Nephron (organoid): ENCODE measurements at regions not wholly inside any gene's neighbourhood (a gene's known extent, or its start where the extent isn't known, plus 50 kb on each side); places are given as distances from the start of the nearest gene placed in this dataset.
"Not testable (repeated sequence)": the region's sequence is repeated elsewhere in the genome, so short reads cannot be mapped to it uniquely, and the experiment has no call there.

Source experiments
- H3K27ac Mint-ChIP-seq, 3 experiments: 2 replicates each; pipeline ENCODE4 v1.8.0; 2020; ENCODE audit warnings: mixed read lengths in 3 of 3, mild to moderate bottlenecking in 2 of 3, moderate library complexity in 1 of 3
- H3K27me3 Mint-ChIP-seq: 2 replicates; pipeline ENCODE4 v1.8.0; 2021; ENCODE audit warnings: low read depth, mild to moderate bottlenecking, moderate library complexity, mixed read lengths
- H3K36me3 Mint-ChIP-seq: 2 replicates; pipeline ENCODE4 v1.8.0; 2020; ENCODE audit warnings: low read depth, mixed read lengths
- H3K4me1 Mint-ChIP-seq: 2 replicates; pipeline ENCODE4 v1.8.0; 2020; ENCODE audit warnings: mixed read lengths
- H3K4me3 Mint-ChIP-seq, 3 experiments: 2 replicates each; pipeline ENCODE4 v1.8.0; 2020; ENCODE audit warnings: mild to moderate bottlenecking in 3 of 3, mixed read lengths in 3 of 3, moderate library complexity in 2 of 3
- H3K9me3 Mint-ChIP-seq: 2 replicates; pipeline ENCODE4 v1.8.0; 2020; ENCODE audit warnings: mixed read lengths
- TF ChIP-seq, protein P1 (sequence below), 3 experiments: fragments of 200-600 bp; sonication (generic); IDR thresholded peaks; one replicate each; pipeline ENCODE4 v1.5.0; 2021; ENCODE audit warnings: antibody characterized with exemption in 3 of 3; ENCODE audit not compliant: unreplicated experiment in 3 of 3

GRCh38 chr7:68720697-68721096, 877.6 kb upstream of the AUTS2 start:
- peaks cover 9% of the 10 kb centered on the region for H3K9me3 Mint-ChIP-seq
- peaks cover 10% of the 10 kb centered on the region for H3K4me1 Mint-ChIP-seq
- no peak overlapping the region for H3K4me3 Mint-ChIP-seq
- H3K27me3 Mint-ChIP-seq: peaks cover 10% of the 10 kb centered on the region
- H3K36me3 Mint-ChIP-seq: no peaks in the 10 kb centered on the region
- H3K27ac Mint-ChIP-seq: no peak overlapping the region
- TF ChIP-seq, protein P1, sequence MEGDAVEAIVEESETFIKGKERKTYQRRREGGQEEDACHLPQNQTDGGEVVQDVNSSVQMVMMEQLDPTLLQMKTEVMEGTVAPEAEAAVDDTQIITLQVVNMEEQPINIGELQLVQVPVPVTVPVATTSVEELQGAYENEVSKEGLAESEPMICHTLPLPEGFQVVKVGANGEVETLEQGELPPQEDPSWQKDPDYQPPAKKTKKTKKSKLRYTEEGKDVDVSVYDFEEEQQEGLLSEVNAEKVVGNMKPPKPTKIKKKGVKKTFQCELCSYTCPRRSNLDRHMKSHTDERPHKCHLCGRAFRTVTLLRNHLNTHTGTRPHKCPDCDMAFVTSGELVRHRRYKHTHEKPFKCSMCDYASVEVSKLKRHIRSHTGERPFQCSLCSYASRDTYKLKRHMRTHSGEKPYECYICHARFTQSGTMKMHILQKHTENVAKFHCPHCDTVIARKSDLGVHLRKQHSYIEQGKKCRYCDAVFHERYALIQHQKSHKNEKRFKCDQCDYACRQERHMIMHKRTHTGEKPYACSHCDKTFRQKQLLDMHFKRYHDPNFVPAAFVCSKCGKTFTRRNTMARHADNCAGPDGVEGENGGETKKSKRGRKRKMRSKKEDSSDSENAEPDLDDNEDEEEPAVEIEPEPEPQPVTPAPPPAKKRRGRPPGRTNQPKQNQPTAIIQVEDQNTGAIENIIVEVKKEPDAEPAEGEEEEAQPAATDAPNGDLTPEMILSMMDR (IDR thresholded peaks at IDR 0.05; ENCODE audit: unreplicated experiment in 3 of 3): no peak

DNA sequence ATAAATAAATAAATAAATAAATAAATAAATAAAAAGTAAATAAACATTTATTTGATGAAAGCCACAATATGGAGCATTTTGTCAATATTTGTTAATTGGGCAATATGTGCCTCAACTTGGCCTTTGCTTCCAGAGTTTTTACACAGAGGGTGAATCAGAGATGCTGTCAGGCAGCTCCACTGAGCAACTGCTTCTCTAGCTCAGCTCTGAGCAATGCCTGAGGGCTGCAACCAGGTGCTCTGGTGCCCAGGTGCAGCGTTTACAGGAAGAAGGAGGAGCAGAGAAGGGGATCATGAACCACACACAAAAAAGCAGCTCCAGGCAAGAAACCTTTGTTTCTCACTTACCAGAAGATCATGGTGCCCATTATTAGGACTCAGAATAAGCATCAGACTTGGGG, 876.2 kb upstream of the AUTS2 start:
- no peak overlapping the region for H3K4me3 Mint-ChIP-seq
- no peaks in the 10 kb centered on the region for H3K36me3 Mint-ChIP-seq
- no peak overlapping the region for H3K27ac Mint-ChIP-seq
- TF ChIP-seq, protein P1 (IDR thresholded peaks at IDR 0.05; ENCODE audit: unreplicated experiment in 3 of 3): no peak
- H3K9me3 Mint-ChIP-seq: peaks cover 9% of the 10 kb centered on the region
- peaks cover 22% of the 10 kb centered on the region for H3K27me3 Mint-ChIP-seq
- peaks cover 10% of the 10 kb centered on the region for H3K4me1 Mint-ChIP-seq

DNA sequence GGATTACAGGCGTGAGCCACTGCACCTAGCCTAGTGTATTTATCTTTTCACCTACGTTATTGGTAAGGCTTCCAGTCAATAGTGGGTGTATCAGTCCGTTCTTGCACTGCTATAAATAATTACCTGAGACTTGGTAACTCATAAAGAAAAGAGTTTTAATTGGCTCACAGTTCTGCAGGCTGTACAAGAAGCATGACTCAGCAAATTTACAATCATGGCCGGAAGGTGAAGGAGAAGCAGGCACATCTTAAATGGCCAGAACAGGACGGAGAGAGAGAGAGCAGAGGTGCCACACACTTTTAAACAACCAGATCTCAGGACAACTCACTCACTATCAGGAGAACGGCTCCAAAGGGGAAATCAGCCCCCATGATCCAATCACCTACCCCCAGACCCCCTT, 873.3 kb upstream of the AUTS2 start:
- H3K4me3 Mint-ChIP-seq: no peak overlapping the region
- TF ChIP-seq, protein P1 (IDR thresholded peaks at IDR 0.05; ENCODE audit: unreplicated experiment in 3 of 3): no peak
- no peaks in the 10 kb centered on the region for H3K36me3 Mint-ChIP-seq
- H3K4me1 Mint-ChIP-seq: no peaks in the 10 kb centered on the region
- peaks cover 29% of the 10 kb centered on the region for H3K27me3 Mint-ChIP-seq
- H3K27ac Mint-ChIP-seq: no peak overlapping the region
- no peaks in the 10 kb centered on the region for H3K9me3 Mint-ChIP-seq

- Mint-ChIP-seq H3K4me3 (no peak overlapping the region), H3K9me3 (no peaks in the 10 kb centered on the region), H3K4me1 (no peaks in the 10 kb centered on the region), H3K27me3 (peaks cover 33% of the 10 kb centered on the region), H3K36me3 (no peaks in the 10 kb centered on the region), H3K27ac (no peak overlapping the region)
- TF ChIP-seq, protein P1 (IDR thresholded peaks at IDR 0.05; ENCODE audit: unreplicated experiment in 3 of 3): no peak
Measured at GRCh38 chr7:68725843-68726785, 872.2 kb upstream of the AUTS2 start.

DNA sequence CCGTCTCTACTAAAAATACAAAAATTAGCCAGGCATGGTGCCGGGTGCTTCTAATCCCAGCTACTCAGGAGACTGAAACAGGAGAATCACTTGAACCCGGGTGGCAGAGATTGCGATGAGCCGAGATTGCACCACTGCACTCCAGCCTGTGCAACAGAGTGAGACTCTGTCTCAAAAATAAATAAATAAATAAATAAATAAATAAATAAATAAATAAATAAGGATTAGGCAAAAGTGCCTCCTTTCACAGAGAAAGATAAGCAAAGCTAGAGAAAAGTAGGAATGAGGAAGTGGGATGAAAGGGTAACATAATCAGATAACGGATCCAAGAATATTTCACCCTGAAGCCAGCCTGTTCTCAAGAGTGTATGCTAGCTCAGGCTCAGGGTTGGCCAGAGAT, 869.6 kb upstream of the AUTS2 start:
- not testable (repeated sequence) for H3K4me1 Mint-ChIP-seq, H3K9me3 Mint-ChIP-seq, H3K36me3 Mint-ChIP-seq, H3K4me3 Mint-ChIP-seq, H3K27ac Mint-ChIP-seq
- peaks cover 54% of the 10 kb centered on the region for H3K27me3 Mint-ChIP-seq

DNA sequence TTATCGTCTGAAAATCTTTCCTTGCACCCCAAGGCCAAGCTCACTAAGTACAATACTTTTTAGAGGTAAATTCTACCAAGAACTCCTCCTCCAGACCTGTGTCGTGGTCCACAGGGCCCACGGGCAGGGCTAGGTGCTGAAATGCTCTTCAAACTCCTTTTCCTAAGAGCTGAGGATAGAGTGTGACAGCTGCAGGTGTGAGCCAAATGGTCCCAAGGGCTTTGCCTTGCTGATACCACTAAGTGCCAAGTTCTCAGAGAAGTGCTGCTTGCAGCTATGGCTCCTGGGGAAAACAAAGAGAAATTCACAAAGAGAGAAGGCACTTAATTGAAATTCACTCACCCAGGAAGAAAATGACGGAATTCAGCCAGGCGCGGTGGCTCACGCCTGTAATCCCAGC, 868.9 kb upstream of the AUTS2 start:
- Mint-ChIP-seq H3K4me1 (peaks cover 8% of the 10 kb centered on the region), H3K27me3 (peaks cover 54% of the 10 kb centered on the region), H3K36me3 (no peaks in the 10 kb centered on the region), H3K27ac (no peak overlapping the region), H3K9me3 (no peaks in the 10 kb centered on the region), H3K4me3 (no peak overlapping the region)
- TF ChIP-seq, protein P1 (IDR thresholded peaks at IDR 0.05; ENCODE audit: unreplicated experiment in 3 of 3): no peak
